SK-N-SH (cell line): ENCODE measurements at regions not wholly inside any gene's neighbourhood (a gene's known extent, or its start where the extent isn't known, plus 50 kb on each side); places are given as distances from the start of the nearest gene placed in this dataset.
"Not testable (repeated sequence)": the region's sequence is repeated elsewhere in the genome, so short reads cannot be mapped to it uniquely, and the experiment has no call there.

Experiments used
- CTCF ChIA-PET: fragments of 300-600, 350-600 bp; formaldehyde crosslinking; extraction: SDS; loops from one replicate; lab custom pipeline; 2021; lab: Yijun Ruan, JAX
- POLR2A ChIA-PET: fragments of 350-600 bp; sonication (Branson Sonifier 250); formaldehyde crosslinking; extraction: SDS; loops from one replicate; lab custom pipeline; 2020; ENCODE audit warnings: antibody characterized with exemption, inconsistent platforms; lab: Yijun Ruan, JAX
- DNase-seq: peaks from one replicate; pipeline ENCODE4 v3.0.0; 2012
- H2AFZ ChIP-seq: fragments of 200-600 bp; sonication (generic); 2 replicates; pipeline ENCODE4 v1.8.1; 2016; ENCODE audit warnings: antibody characterized with exemption, mild to moderate bottlenecking, low read depth
- H3F3A ChIP-seq: fragments of 200-600 bp; sonication (generic); replicated peaks from 2 replicates; pipeline ENCODE3; 2016; ENCODE audit warnings: antibody characterized with exemption, mild to moderate bottlenecking; ENCODE audit not compliant: insufficient read depth
- H3K27ac ChIP-seq, 2 experiments: fragments of 200-500 bp in 1 of 2; fragments of 200-600 bp in 1 of 2; sonication (Bioruptor generic) in 1 of 2; sonication (generic), shearing (Covaris generic) in 1 of 2; 2 replicates each; pipeline versions ENCODE4 v1.5.1 to v1.6.1; 2014 to 2016; ENCODE audit warnings: low read depth in 2 of 2, inconsistent platforms in 1 of 2, low read length in 1 of 2, mild to moderate bottlenecking in 1 of 2, mixed read lengths in 1 of 2
- H3K27me3 ChIP-seq: fragments of 200-600 bp; sonication (generic), shearing (Covaris generic); 2 replicates; pipeline ENCODE4 v1.6.1; 2016; ENCODE audit warnings: mixed run types; ENCODE audit not compliant: insufficient read depth
- H3K36me3 ChIP-seq, 2 experiments: fragments of 200-500 bp in 1 of 2; fragments of 200-600 bp in 1 of 2; sonication (Bioruptor generic) in 1 of 2; sonication (generic) in 1 of 2; replicated peaks in 1 of 2; 2 replicates each; pipeline versions ENCODE3 to v1.5.1; 2014 to 2016; ENCODE audit warnings: low read length in 1 of 2, mild to moderate bottlenecking in 1 of 2; ENCODE audit not compliant: insufficient read depth in 2 of 2, control insufficient read depth in 1 of 2
- H3K4me1 ChIP-seq, 2 experiments: fragments of 200-500 bp in 1 of 2; fragments of 200-600 bp in 1 of 2; sonication (Bioruptor generic) in 1 of 2; sonication (generic), shearing (Covaris generic) in 1 of 2; 2 replicates each; pipeline versions ENCODE4 v1.5.1 to v1.6.1; 2014 to 2016; ENCODE audit warnings: low read depth in 1 of 2, low read length in 1 of 2, mixed run types in 1 of 2; ENCODE audit not compliant: insufficient read depth in 2 of 2, control insufficient read depth in 1 of 2
- H3K4me2 ChIP-seq: fragments of 200-600 bp; sonication (generic), shearing (Covaris generic); 2 replicates; pipeline ENCODE4 v1.6.1; 2017; ENCODE audit warnings: mixed run types
- H3K4me3 ChIP-seq, 2 experiments: fragments of 200-500 bp in 1 of 2; fragments of 200-600 bp in 1 of 2; sonication (Bioruptor generic) in 1 of 2; sonication (generic), shearing (Covaris generic) in 1 of 2; 2 replicates each; pipeline versions ENCODE4 v1.5.1 to v1.8.1; 2014 to 2016; ENCODE audit warnings: low read depth in 2 of 2, inconsistent platforms in 1 of 2, low read length in 1 of 2, mild to moderate bottlenecking in 1 of 2, mixed read lengths in 1 of 2, moderate library complexity in 1 of 2
- H3K79me2 ChIP-seq: fragments of 200-600 bp; sonication (generic); 2 replicates; pipeline ENCODE4 v1.8.1; 2017; ENCODE audit warnings: mild to moderate bottlenecking; ENCODE audit not compliant: insufficient read depth
- H3K9ac ChIP-seq: fragments of 200-600 bp; sonication (generic); 2 replicates; pipeline ENCODE4 v1.6.1; 2017; ENCODE audit warnings: mixed run types
- H3K9me2 ChIP-seq: fragments of 200-600 bp; sonication (generic); 2 replicates; pipeline ENCODE4 v1.6.1; 2017; ENCODE audit warnings: mixed run types
- H3K9me3 ChIP-seq: fragments of 200-600 bp; sonication (generic); 2 replicates; pipeline ENCODE4 v1.6.1; 2017; ENCODE audit warnings: mixed run types, mild to moderate bottlenecking, moderate library complexity
- H4K20me1 ChIP-seq: fragments of 200-600 bp; sonication (generic); 2 replicates; pipeline ENCODE4 v1.6.1; 2017; ENCODE audit warnings: mild to moderate bottlenecking, mixed run types; ENCODE audit not compliant: insufficient read depth
- EZH2phosphoT487 ChIP-seq: fragments of 200-600 bp; sonication (generic); IDR thresholded peaks from 2 replicates; pipeline ENCODE4 v1.6.1; 2017; ENCODE audit warnings: low read depth, mixed run types, mild to moderate bottlenecking, antibody characterized with exemption, moderate library complexity, borderline replicate concordance
- FOSL2 ChIP-seq: IDR thresholded peaks from 2 replicates; pipeline ENCODE4 v1.4.0; 2012; ENCODE audit warnings: low read depth, mild to moderate bottlenecking, moderate library complexity, borderline replicate concordance
- FOXM1 ChIP-seq: IDR thresholded peaks from 2 replicates; pipeline ENCODE4 v1.4.0; 2012; ENCODE audit warnings: low read depth, mild to moderate bottlenecking
- GABPA ChIP-seq: IDR thresholded peaks from 2 replicates; pipeline ENCODE4 v1.4.0; 2012; ENCODE audit warnings: low read depth, mild to moderate bottlenecking
- GATA2 ChIP-seq: sonication (generic); formaldehyde crosslinking; IDR thresholded peaks from 2 replicates; pipeline ENCODE4 v1.5.0; 2020; ENCODE audit warnings: mild to moderate bottlenecking, missing genetic modification reagents
- IRF3 ChIP-seq: fragments of 150-350 bp; IDR thresholded peaks from 2 replicates; pipeline ENCODE4 v1.6.1; 2016; ENCODE audit warnings: mild to moderate bottlenecking, low read depth, low read length
- JUND ChIP-seq: IDR thresholded peaks from 2 replicates; pipeline ENCODE4 v1.4.0; 2012
- MEF2A ChIP-seq: IDR thresholded peaks from 2 replicates; pipeline ENCODE4 v1.4.0; 2012; ENCODE audit warnings: low read depth, borderline replicate concordance
- MXI1 ChIP-seq: IDR thresholded peaks from 2 replicates; pipeline ENCODE4 v1.6.1; 2012; ENCODE audit warnings: mild to moderate bottlenecking, low read depth, low read length, improper control_type of control experiment
- NFIC ChIP-seq: IDR thresholded peaks from 2 replicates; pipeline ENCODE4 v1.4.0; 2012; ENCODE audit warnings: borderline replicate concordance
- POLR2AphosphoS5 ChIP-seq: IDR thresholded peaks from 2 replicates; pipeline ENCODE4 v1.6.1; 2012; ENCODE audit warnings: low read depth, low read length
- RAD21 ChIP-seq: IDR thresholded peaks from 2 replicates; pipeline ENCODE4 v1.6.1; 2012; ENCODE audit warnings: mild to moderate bottlenecking, low read length
- RFX5 ChIP-seq: IDR thresholded peaks from 2 replicates; pipeline ENCODE4 v1.6.1; 2012; ENCODE audit warnings: mild to moderate bottlenecking, improper control_type of control experiment, low read length
- TAF1 ChIP-seq: IDR thresholded peaks from 2 replicates; pipeline ENCODE4 v1.6.1; 2012; ENCODE audit warnings: low read depth, mild to moderate bottlenecking, low read length, moderate library complexity, borderline replicate concordance
- TCF12 ChIP-seq: IDR thresholded peaks from 2 replicates; pipeline ENCODE4 v1.4.0; 2012
- TEAD4 ChIP-seq: IDR thresholded peaks from 2 replicates; pipeline ENCODE4 v1.4.0; 2012; ENCODE audit warnings: mild to moderate bottlenecking, borderline replicate concordance; ENCODE audit not compliant: insufficient read depth
- YY1 ChIP-seq: IDR thresholded peaks from 2 replicates; pipeline ENCODE4 v1.4.0; 2012; ENCODE audit warnings: low read depth, mild to moderate bottlenecking
- WGBS: methylation state at CpG from one replicate; pipeline ENCODE4 v1.1.6; 2017; ENCODE audit warnings: low lambda C conversion rate; 5-methylcytosine and 5-hydroxymethylcytosine counted together
- TF ChIP-seq, protein P1 (sequence below): IDR thresholded peaks from 2 replicates; pipeline ENCODE4 v1.6.1; 2012; ENCODE audit warnings: mild to moderate bottlenecking, low read depth, low read length, moderate library complexity
- TF ChIP-seq, protein P2 (sequence below): IDR thresholded peaks from 2 replicates; pipeline ENCODE4 v1.4.0; 2012; ENCODE audit warnings: low read depth
- TF ChIP-seq, protein P3 (sequence below): fragments of 150-350 bp; IDR thresholded peaks from 2 replicates; pipeline ENCODE4 v1.6.1; 2017; ENCODE audit warnings: antibody characterized with exemption, low read length, low read depth, borderline replicate concordance

GRCh38 chr7:109582211-109582610 lies 1012.5 kb downstream of the DNAJB9 start:
- CTCF ChIA-PET = no interaction called here
- no peaks in the 10 kb centered on the region for H3K9me2 ChIP-seq
- no peak for TF ChIP-seq TAF1
- TF ChIP-seq TEAD4 = no peak
- TF ChIP-seq FOSL2 = no peak
- no peak for TF ChIP-seq MEF2A
- TF ChIP-seq NFIC = no peak
- no peak for TF ChIP-seq GABPA
- no peak for TF ChIP-seq JUND
- no peak for TF ChIP-seq YY1
- TF ChIP-seq, protein P1, sequence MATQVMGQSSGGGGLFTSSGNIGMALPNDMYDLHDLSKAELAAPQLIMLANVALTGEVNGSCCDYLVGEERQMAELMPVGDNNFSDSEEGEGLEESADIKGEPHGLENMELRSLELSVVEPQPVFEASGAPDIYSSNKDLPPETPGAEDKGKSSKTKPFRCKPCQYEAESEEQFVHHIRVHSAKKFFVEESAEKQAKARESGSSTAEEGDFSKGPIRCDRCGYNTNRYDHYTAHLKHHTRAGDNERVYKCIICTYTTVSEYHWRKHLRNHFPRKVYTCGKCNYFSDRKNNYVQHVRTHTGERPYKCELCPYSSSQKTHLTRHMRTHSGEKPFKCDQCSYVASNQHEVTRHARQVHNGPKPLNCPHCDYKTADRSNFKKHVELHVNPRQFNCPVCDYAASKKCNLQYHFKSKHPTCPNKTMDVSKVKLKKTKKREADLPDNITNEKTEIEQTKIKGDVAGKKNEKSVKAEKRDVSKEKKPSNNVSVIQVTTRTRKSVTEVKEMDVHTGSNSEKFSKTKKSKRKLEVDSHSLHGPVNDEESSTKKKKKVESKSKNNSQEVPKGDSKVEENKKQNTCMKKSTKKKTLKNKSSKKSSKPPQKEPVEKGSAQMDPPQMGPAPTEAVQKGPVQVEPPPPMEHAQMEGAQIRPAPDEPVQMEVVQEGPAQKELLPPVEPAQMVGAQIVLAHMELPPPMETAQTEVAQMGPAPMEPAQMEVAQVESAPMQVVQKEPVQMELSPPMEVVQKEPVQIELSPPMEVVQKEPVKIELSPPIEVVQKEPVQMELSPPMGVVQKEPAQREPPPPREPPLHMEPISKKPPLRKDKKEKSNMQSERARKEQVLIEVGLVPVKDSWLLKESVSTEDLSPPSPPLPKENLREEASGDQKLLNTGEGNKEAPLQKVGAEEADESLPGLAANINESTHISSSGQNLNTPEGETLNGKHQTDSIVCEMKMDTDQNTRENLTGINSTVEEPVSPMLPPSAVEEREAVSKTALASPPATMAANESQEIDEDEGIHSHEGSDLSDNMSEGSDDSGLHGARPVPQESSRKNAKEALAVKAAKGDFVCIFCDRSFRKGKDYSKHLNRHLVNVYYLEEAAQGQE = no peak
- no peak for TF ChIP-seq RAD21
- no peak for TF ChIP-seq TCF12
- no peak for TF ChIP-seq EZH2phosphoT487
- no peak for TF ChIP-seq IRF3
- no peak for TF ChIP-seq FOXM1
- no peak for TF ChIP-seq RFX5
- no peak for TF ChIP-seq MXI1
- TF ChIP-seq, protein P2, sequence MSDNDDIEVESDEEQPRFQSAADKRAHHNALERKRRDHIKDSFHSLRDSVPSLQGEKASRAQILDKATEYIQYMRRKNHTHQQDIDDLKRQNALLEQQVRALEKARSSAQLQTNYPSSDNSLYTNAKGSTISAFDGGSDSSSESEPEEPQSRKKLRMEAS = no peak
- TF ChIP-seq, protein P3, sequence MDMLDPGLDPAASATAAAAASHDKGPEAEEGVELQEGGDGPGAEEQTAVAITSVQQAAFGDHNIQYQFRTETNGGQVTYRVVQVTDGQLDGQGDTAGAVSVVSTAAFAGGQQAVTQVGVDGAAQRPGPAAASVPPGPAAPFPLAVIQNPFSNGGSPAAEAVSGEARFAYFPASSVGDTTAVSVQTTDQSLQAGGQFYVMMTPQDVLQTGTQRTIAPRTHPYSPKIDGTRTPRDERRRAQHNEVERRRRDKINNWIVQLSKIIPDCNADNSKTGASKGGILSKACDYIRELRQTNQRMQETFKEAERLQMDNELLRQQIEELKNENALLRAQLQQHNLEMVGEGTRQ = no peak
- no peak for TF ChIP-seq POLR2AphosphoS5
- no peak for TF ChIP-seq GATA2 (CRISPR knock-in tag)
- TF ChIP-seq, all 33 proteins: peak for 0
- Histone ChIP-seq H3F3A (no peaks in the 10 kb centered on the region), H3K9ac (no peak overlapping the region), H3K4me3 (no peak overlapping the region), H3K4me2 (no peak overlapping the region), H3K9me3 (peaks cover 11% of the 10 kb centered on the region; the same call in 1 of the 2 replicates), H4K20me1 (no peaks in the 10 kb centered on the region), H2AFZ (no peak overlapping the region), H3K4me1 (no peaks in the 10 kb centered on the region), H3K79me2 (no peaks in the 10 kb centered on the region), H3K27ac (no peak overlapping the region), H3K27me3 (no peaks in the 10 kb centered on the region), H3K36me3 (no peaks in the 10 kb centered on the region)
- no peak for DNase-seq
- POLR2A ChIA-PET = no interaction called here

DNA sequence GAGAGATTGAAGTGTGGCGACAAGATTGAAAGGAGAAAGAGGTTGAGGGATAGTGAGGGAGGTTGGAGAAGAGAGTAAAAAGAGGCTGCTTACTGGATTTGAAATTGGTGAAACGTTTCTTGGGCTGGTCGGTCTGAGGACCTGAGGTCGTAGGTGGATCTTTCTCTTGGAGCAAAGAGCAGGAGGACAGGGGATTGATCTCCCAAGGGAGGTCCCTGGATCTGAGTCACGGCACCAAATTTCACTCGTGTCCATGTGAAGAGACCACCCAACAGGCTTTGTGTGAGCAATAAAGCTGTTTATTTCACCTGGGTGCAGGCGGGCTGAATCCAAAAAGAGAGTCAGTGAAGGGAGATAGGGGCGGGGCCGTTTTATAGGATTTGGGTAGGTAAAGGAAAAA lies 1027.3 kb downstream of the DNAJB9 start:
- H3K9ac ChIP-seq, H3K27me3 ChIP-seq, H3K36me3 ChIP-seq, H3K4me2 ChIP-seq, CTCF ChIA-PET, H3K9me3 ChIP-seq, H3K4me1 ChIP-seq, H2AFZ ChIP-seq, DNase-seq, H3K4me3 ChIP-seq, POLR2A ChIA-PET, H3K79me2 ChIP-seq, H3K27ac ChIP-seq, H3F3A ChIP-seq, H3K9me2 ChIP-seq, H4K20me1 ChIP-seq: not testable (repeated sequence)
- WGBS = 45% methylated on average over 9 of the region's 9 CpGs
